ENCODE measurements at regions not wholly inside any gene's neighbourhood (a gene's known extent, or its start where the extent isn't known, plus 50 kb on each side); places are given as distances from the start of the nearest gene placed in this dataset.

GRCh38 chr5:179435731-179436315, 90.6 kb upstream of the ADAMTS2 start:
- TF ChIP-seq POLR2A (IDR thresholded peaks at IDR 0.05) (no peak), POLR2AphosphoS5 (IDR thresholded peaks at IDR 0.05) (no peak)

Measured in upper lobe of left lung (tissue), 4 donors.